Stomach (tissue), 4 donors: ENCODE measurements at regions not wholly inside any gene's neighbourhood (a gene's known extent, or its start where the extent isn't known, plus 50 kb on each side); places are given as distances from the start of the nearest gene placed in this dataset.

Source experiments
- EP300 ChIP-seq: sonication (generic); formaldehyde crosslinking; IDR thresholded peaks from one replicate; pipeline ENCODE4 v1.6.1; 2017; ENCODE audit warnings: antibody characterized with exemption
- POLR2A ChIP-seq, 4 donors: fragments of 450-650 bp; IDR thresholded peaks; one replicate each; pipeline ENCODE4 v1.6.1; 2016; ENCODE audit warnings: antibody characterized with exemption in 4 of 4, control low read depth in 2 of 4, mild to moderate bottlenecking in 1 of 4, moderate library complexity in 1 of 4
- POLR2AphosphoS5 ChIP-seq, 3 donors: sonication (generic); formaldehyde crosslinking; IDR thresholded peaks; one replicate each; pipeline ENCODE4 v1.6.1; 2016; ENCODE audit warnings: antibody characterized with exemption in 3 of 3
- TF ChIP-seq, protein P1 (sequence below), 7 experiments: fragments of 450-650 bp in 4 of 7; fragments of 200-600 bp in 3 of 7; sonication (generic) in 3 of 7; IDR thresholded peaks; one replicate each; pipeline ENCODE4 v1.5.1; 2016 to 2019; ENCODE audit warnings: antibody characterized with exemption in 7 of 7, control low read depth in 2 of 7, mild to moderate bottlenecking in 1 of 7

- TF ChIP-seq EP300 (no peak), POLR2A (IDR thresholded peaks at IDR 0.05) (no peak), POLR2AphosphoS5 (IDR thresholded peaks at IDR 0.05) (no peak)
- TF ChIP-seq, protein P1, sequence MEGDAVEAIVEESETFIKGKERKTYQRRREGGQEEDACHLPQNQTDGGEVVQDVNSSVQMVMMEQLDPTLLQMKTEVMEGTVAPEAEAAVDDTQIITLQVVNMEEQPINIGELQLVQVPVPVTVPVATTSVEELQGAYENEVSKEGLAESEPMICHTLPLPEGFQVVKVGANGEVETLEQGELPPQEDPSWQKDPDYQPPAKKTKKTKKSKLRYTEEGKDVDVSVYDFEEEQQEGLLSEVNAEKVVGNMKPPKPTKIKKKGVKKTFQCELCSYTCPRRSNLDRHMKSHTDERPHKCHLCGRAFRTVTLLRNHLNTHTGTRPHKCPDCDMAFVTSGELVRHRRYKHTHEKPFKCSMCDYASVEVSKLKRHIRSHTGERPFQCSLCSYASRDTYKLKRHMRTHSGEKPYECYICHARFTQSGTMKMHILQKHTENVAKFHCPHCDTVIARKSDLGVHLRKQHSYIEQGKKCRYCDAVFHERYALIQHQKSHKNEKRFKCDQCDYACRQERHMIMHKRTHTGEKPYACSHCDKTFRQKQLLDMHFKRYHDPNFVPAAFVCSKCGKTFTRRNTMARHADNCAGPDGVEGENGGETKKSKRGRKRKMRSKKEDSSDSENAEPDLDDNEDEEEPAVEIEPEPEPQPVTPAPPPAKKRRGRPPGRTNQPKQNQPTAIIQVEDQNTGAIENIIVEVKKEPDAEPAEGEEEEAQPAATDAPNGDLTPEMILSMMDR (IDR thresholded peaks at IDR 0.05): no peak
These were observed 161.4 kb upstream of the C16orf82 start for GRCh38 chr16:26905336-26905735.
